NCI-H1092 treated with DMSO at 0.1 percent for 48 hours (cell line): ENCODE measurements at regions not wholly inside any gene's neighbourhood (a gene's known extent, or its start where the extent isn't known, plus 50 kb on each side); places are given as distances from the start of the nearest gene placed in this dataset.
"Not testable (repeated sequence)": the region's sequence is repeated elsewhere in the genome, so short reads cannot be mapped to it uniquely, and the experiment has no call there.

Experiments used
- DNase-seq: peaks from one replicate; lab custom pipeline; 2025; lab: John Stamatoyannopoulos, UW

GRCh38 chr2:52289741-52290140, 1257.8 kb upstream of the NRXN1 start:
- no peak for DNase-seq

- no peak for DNase-seq
These were observed 1256.7 kb upstream of the NRXN1 start for GRCh38 chr2:52288596-52288995.

- DNase-seq = no peak
These were observed 1238.0 kb upstream of the NRXN1 start for GRCh38 chr2:52269696-52270485.

- no peak for DNase-seq
These were observed 1233.0 kb upstream of the NRXN1 start for GRCh38 chr2:52264911-52265310.

- peak; percentile 63 for DNase-seq
These were observed 1232.6 kb upstream of the NRXN1 start for GRCh38 chr2:52264488-52264887.

- peak; percentile 20 for DNase-seq
These were observed 1229.0 kb upstream of the NRXN1 start for GRCh38 chr2:52260904-52261303.

- not testable (repeated sequence) for DNase-seq
These were observed 1227.0 kb upstream of the NRXN1 start for GRCh38 chr2:52258967-52259366.

GRCh38 chr2:52258038-52258437, 1226.1 kb upstream of the NRXN1 start:
- no peak for DNase-seq

- no peak for DNase-seq
These were observed 1221.6 kb upstream of the NRXN1 start for GRCh38 chr2:52253416-52253980.

- no peak for DNase-seq
These were observed 1206.8 kb upstream of the NRXN1 start for GRCh38 chr2:52238782-52239181.

GRCh38 chr2:52222128-52222527, 1190.2 kb upstream of the NRXN1 start:
- no peak for DNase-seq

GRCh38 chr2:52220393-52220792, 1188.5 kb upstream of the NRXN1 start:
- DNase-seq = peak; percentile 90

- DNase-seq = no peak
These were observed 1178.7 kb upstream of the NRXN1 start for GRCh38 chr2:52210611-52211010.

- no peak for DNase-seq
These were observed 1178.2 kb upstream of the NRXN1 start for GRCh38 chr2:52210161-52210560.

GRCh38 chr2:52194342-52194741, 1162.4 kb upstream of the NRXN1 start:
- no peak for DNase-seq

- DNase-seq = no peak
These were observed 1161.9 kb upstream of the NRXN1 start for GRCh38 chr2:52193804-52194203.

GRCh38 chr2:52192656-52193055, 1160.7 kb upstream of the NRXN1 start:
- DNase-seq = no peak

GRCh38 chr2:52181080-52181479, 1149.1 kb upstream of the NRXN1 start:
- DNase-seq = no peak

- no peak for DNase-seq
These were observed 1146.9 kb upstream of the NRXN1 start for GRCh38 chr2:52178845-52179244.

GRCh38 chr2:52145005-52145404, 1113.1 kb upstream of the NRXN1 start:
- DNase-seq = no peak

- no peak for DNase-seq
These were observed 1112.7 kb upstream of the NRXN1 start for GRCh38 chr2:52144590-52144989.

- no peak for DNase-seq
These were observed 1109.1 kb upstream of the NRXN1 start for GRCh38 chr2:52141076-52141475.

GRCh38 chr2:52139241-52139640, 1107.3 kb upstream of the NRXN1 start:
- DNase-seq = no peak

- DNase-seq = no peak
These were observed 1103.3 kb upstream of the NRXN1 start for GRCh38 chr2:52135235-52135634.
